ENCODE measurements at regions not wholly inside any gene's neighbourhood (a gene's known extent, or its start where the extent isn't known, plus 50 kb on each side); places are given as distances from the start of the nearest gene placed in this dataset.

GRCh38 chr9:108744641-108745040, 111.1 kb downstream of the ACTL7B start:
- no peak for DNase-seq
- H3K14ac ChIP-seq (replicated peaks; ENCODE audit: low read depth, low read length), result no peak overlapping the region
- H3K23ac ChIP-seq (ENCODE audit: low read depth, low read length), result no peak overlapping the region
- no peak overlapping the region for H2AK5ac ChIP-seq (ENCODE audit: low read depth, low read length)
- no peaks in the 10 kb centered on the region for H4K20me1 ChIP-seq (ENCODE audit: insufficient read depth, low read length)
- H2AK9ac ChIP-seq (replicated peaks; ENCODE audit: low read depth, low read length, poor library complexity), result no peak overlapping the region
- in situ Hi-C loops (cut with MboI; ENCODE audit: low sequenced_read_pairs), result no loop called here
- no peak overlapping the region for H3K56ac ChIP-seq (ENCODE audit: extremely low read depth, insufficient read depth, low read length)
- intact Hi-C loops (cut with micrococcal nuclease), result no loop called here
- H3K4ac ChIP-seq (ENCODE audit: low read depth, low read length), result no peak overlapping the region
- no peak overlapping the region for H3K9ac ChIP-seq (ENCODE audit: low read depth, low read length)
- H2BK5ac ChIP-seq (ENCODE audit: low read depth, low read length, poor library complexity, severe bottlenecking), result no peak overlapping the region
- no peak overlapping the region for H3K27ac ChIP-seq (ENCODE audit: insufficient read depth, low read length)
- H2AFZ ChIP-seq (replicated peaks; ENCODE audit: low read length, poor library complexity), result no peak overlapping the region
- no peak overlapping the region for H4K5ac ChIP-seq (ENCODE audit: low read depth, low read length)
- H3K9me3 ChIP-seq (ENCODE audit: control insufficient read depth, insufficient read depth, low read length), result no peaks in the 10 kb centered on the region
- dilution Hi-C loops (cut with HindIII; ENCODE audit: low sequenced_read_pairs, unreplicated experiment), result no loop called here
- no peaks in the 10 kb centered on the region for H3K36me3 ChIP-seq (ENCODE audit: control insufficient read depth, insufficient read depth, low read length)
- no peaks in the 10 kb centered on the region for H3K4me1 ChIP-seq (ENCODE audit: control insufficient read depth, insufficient read depth, low read length)
- H2BK15ac ChIP-seq (ENCODE audit: low read depth, low read length), result no peak overlapping the region
- no peak for ATAC-seq (ENCODE audit: low read depth)
- no CpG with 5 or more reads among the region's 2 CpGs for WGBS, 2 experiments (ENCODE audit: extremely low coverage in 2 of 2, insufficient read length in 1 of 2)
- no peak overlapping the region for H4K91ac ChIP-seq (ENCODE audit: insufficient read depth, low read depth, low read length)
- ChIA-PET CTCF (no interaction called here), POLR2A (ENCODE audit: unreplicated experiment) (no interaction called here)
- H3K27me3 ChIP-seq (ENCODE audit: control insufficient read depth, insufficient read depth, low read length), result no peaks in the 10 kb centered on the region
- no peak overlapping the region for H3K4me2 ChIP-seq (ENCODE audit: low read depth, low read length)
- no peaks in the 10 kb centered on the region for H3K79me1 ChIP-seq (ENCODE audit: low read depth in 1 of 2, low read length in 2 of 2)
- TF ChIP-seq MAZ (IDR thresholded peaks at IDR 0.05; ENCODE audit: borderline replicate concordance, low read depth, low read length) (no peak), ELK1 (IDR thresholded peaks at IDR 0.05; ENCODE audit: borderline replicate concordance, low read depth, low read length) (no peak)
- no peaks in the 10 kb centered on the region for H3K9me1 ChIP-seq (ENCODE audit: insufficient read depth, low read length)
- no peak overlapping the region for H4K8ac ChIP-seq (ENCODE audit: low read depth in 2 of 2, low read length in 2 of 2)
- no peak overlapping the region for H3K18ac ChIP-seq (ENCODE audit: low read depth, low read length)
- no TSS peak for BruUV-seq (replicated peaks)
- H3K4me3 ChIP-seq (ENCODE audit: insufficient read depth, low read depth, low read length), result no peak overlapping the region
- no peak overlapping the region for H2BK20ac ChIP-seq (ENCODE audit: low read depth, low read length)
- no peak overlapping the region for H2BK120ac ChIP-seq (ENCODE audit: low read depth, low read length)
